Cerebellar cortex (tissue), 1 donor: ENCODE measurements at regions not wholly inside any gene's neighbourhood (a gene's known extent, or its start where the extent isn't known, plus 50 kb on each side); places are given as distances from the start of the nearest gene placed in this dataset.

Experiments used
- DNase-seq: peaks from one replicate; pipeline ENCODE4 v3.0.0-alpha.2; 2015; ENCODE audit warnings: low spot score

DNA sequence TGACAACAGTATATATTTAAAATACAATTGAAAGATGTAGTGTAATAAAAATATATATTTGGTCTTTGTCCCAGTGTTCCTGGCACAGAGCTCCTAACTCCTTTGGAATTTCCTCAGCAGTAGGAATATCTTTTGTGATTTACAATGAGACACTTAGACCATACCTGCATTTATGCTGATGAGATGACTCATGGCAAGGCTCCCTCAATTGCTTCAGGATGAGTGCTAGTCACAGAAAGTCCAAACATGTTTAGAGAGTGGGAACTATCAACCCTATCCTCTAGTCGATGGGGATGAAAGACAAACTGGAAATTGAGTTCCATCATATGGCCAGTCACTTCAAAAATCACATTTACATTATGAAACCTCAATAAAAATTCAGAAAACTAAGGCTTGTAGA is 588.3 kb upstream of the LMCD1 start:
- DNase-seq = no peak

DNA sequence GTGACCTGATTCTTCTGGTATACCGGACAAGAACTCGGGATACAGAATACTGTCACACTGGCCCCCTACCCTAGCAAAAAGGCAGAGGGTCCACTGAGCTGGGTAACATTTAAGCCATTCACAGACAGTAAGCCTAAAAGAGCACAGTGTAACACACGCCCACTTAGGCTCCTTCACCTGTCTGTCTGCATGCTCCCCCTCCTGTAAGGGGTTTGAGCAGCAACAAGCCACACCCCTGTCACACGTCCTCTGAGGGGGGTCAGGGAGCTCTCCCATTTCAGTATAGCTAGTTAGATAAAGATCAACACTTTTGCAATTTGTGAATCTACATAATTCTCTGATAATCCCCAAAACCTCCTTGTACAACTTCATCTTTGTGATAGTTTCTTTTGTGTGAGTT is 586.3 kb upstream of the LMCD1 start:
- DNase-seq = no peak

DNA sequence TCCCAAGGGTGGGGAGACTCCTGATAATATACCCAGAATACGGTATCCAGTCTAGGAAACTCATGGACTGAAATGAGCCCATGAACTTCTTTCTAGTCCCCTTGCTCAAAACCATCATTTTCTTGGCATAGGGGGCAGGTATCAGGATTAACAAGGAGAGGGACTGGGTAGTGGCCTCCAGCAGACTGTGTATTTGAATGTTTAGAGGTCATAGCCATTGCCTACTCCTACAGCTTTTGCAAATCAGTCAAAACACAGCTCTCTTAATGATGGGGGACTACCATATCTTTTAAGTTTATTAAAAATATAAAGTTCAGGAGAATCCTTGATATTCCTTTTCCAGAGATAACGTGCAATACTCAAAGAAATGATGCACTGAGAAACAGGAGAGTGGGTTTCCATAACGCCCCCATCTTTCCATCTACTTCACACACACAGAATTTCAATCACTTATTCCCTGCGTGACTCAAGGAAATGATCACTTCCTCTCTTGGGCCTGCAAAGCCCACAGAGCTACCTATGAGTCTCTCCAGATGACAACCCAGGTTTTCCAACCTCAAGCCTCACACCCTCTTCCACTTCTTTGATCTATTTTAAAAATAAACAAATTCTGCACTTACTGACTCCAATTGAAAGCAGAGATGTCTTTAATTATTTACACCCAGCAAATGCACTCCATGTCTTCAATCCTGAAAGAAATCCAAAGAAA is 584.0 kb upstream of the LMCD1 start:
- no peak for DNase-seq

DNA sequence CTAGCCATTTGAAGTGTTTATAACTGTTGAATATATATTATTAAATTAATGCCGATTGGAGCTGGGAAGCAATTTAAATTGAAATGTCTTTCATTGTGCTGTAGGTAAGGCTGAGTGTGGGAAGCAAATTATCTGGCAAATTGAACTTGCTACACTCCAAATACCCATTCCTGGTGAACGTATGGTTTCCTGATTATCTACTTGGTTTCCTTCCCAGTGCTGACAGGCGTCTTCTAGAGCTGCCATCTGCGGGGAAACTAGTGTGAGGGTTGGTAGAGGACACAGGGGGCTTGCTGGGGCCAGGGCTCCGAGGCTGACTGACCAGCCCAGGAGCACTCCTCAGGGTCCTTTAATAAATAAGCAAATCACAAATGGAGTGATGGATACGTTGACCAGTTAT is 581.4 kb upstream of the LMCD1 start:
- DNase-seq = no peak

DNA sequence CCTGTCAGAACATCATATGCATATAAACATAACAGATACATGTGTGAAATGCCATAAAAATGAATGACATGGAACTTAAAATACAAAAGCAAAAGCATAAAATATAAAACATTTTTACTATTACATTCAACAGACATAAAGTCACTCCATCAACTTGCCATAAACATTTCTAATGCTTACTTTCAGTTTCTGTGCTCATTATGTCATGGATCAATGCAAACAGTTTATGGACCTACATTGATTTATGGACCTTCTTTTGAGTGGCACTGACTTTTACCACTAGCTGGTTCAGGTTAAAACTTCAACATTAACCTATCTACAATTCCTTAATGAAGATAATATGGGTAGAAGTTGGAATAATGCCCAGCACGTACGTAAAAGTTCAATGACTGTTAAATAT is 577.4 kb upstream of the LMCD1 start:
- DNase-seq = no peak

DNA sequence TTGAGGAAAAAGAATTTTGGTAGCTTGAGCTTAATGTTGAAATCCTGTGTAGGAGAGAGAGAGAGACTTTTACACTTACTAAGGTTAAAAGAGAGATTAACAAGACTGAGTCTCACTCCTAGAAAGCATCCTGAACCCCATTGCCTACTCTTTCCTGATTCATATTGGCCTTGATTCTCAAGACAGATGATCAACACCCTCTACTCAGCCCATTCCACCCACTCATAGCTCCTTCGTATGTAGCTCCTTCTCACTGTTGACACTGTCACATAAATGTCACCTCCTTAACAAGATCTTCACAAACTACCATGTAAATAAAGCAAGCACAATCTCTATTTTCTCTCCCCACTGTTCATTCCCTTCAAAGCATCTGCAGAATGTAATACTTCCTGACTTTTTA is 574.6 kb upstream of the LMCD1 start:
- DNase-seq = no peak

DNA sequence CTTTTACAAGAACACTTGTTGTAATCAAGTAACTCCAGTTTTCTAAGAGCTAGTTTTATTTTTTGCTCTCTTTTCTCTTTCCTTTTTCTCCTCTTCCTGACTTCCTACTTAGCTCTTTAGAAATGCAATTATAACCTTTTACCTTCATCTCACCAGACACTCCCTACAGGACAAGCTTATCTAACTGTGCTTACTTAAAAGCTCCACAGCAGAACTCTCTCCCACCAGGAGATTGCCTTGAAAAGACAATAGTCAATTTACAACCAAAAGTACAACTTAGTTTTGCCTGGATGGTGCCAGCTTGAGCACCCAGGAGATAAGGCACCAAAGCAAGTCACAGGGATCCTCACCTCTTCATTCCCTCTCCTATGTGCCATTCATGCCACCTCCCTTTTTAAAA is 573.8 kb upstream of the LMCD1 start:
- DNase-seq = no peak

DNA sequence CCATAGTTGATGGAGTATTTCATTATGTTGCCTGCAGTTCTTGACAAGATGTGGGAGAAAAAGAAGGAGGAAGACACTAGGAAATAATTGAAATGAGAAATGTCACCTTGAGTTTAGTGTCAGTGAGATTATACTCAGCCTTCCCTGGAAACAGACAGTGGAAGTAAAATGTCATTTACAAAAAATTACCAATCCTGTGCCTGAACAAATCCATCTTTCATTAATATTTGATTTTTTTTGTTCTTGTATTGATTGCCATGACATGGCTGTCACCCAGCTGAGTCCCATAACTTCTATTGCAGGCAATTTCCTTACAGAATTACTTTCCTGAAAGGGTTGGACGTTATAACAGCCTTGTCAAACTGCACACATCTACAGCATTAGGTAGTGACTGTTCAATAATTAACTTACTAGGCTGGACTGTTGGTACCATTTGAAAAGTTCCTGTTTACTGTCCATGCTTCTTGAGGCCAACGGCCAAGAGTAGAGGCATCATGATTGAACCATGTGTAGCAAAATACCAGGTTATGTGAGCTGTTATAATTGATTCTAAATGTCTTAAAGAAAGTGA is 572.2 kb upstream of the LMCD1 start:
- DNase-seq = no peak

DNA sequence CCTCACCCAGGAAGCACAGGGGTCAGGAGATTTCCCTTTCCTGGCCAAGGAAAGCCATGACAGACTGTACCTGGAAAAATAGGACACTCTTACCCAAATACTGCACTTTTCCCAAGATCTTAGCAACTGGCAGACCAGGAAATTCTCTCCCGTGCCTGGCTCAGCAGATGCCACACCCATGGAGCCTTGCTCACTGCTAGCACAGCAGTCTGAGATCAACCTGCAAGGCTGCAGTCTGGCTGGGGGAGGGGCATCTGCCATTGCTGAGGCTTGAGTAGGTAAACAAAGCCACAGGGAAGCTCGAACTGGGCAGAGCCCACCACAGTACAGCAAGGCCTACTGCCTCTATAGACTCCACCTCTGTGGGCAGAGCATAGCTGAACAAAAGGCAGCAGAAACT is 567.3 kb upstream of the LMCD1 start:
- no peak for DNase-seq

DNA sequence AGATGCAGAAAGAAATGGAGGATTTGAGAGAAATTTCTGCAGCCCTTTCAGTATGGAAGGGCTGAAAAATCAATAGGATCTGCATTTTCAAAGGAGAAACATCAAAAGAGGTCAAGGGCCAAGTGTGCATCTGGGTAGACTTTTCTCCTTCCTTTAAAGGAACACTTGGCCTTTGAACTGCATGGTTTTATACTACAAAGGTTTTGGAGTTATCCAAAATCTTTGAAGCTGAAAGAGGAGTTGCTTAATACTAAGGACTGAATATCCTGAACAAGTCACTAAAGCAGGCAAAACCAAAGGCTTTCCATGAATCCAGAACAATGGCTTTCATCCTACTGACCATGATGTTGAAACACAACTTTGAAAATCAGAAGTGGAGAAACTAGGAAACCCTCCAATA is 553.7 kb upstream of the LMCD1 start:
- no peak for DNase-seq

DNA sequence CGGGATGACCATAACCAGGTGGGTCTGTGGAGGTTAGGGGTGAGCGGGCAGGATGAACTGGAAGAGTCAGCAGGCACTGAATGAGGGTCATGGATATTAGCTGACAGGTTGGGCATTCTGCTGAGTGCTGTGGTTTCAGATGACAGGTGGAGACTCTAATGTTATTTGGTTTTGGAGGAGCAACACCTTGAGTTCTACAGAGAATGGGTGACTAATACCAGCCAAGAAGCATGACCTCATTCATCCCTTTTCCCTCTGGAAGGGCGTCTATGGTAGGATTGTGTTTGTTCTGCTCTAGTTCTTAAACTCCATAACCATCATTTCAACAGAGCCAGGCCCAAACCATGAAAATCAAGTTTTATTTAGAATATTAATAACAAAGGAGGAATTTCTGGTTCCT is 550.7 kb upstream of the LMCD1 start:
- no peak for DNase-seq

DNA sequence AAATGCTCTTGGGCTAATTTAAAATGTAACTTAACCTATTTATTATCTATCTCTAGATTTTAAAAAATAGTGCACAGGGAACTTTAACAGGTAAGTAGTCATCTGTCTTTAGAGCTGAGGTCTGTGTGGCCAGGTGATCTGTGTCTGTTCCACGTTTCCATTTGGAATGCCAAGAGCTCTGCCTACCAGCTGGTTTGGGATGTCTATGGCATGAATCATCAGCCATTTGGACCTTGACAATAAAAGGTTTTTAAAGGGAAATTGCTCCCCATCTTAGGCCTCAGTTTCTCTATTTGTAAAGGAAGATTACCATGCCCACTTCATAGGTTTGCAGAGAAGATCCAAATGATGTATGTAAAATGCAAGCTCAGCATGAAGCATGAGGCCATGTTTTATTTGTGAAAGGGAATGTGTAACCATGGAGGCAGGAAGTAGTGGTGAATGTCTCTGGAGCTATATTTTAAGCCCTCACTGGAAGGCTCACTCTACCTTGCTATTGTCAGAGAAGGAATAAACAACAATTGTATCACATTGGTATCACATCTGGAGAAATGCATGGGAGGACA is 548.1 kb upstream of the LMCD1 start:
- no peak for DNase-seq

DNA sequence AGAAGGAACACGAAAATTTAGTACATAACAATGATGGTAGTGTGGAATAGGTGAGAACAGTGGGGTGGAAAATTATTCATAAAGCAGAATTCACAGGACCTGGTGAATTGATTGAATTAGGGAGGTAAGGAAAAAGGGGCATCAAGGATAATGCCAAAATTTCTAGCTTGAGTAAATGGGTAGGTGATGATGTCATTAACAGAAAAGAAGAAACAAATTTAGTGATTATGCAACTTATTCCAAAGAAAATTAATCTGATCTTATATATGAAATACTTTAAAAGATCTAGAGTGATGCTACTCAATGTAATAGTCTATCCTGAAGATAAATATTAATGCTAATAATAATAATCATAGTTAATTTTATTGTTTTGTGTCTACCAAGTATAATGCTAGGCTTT is 544.6 kb upstream of the LMCD1 start:
- DNase-seq = no peak

DNA sequence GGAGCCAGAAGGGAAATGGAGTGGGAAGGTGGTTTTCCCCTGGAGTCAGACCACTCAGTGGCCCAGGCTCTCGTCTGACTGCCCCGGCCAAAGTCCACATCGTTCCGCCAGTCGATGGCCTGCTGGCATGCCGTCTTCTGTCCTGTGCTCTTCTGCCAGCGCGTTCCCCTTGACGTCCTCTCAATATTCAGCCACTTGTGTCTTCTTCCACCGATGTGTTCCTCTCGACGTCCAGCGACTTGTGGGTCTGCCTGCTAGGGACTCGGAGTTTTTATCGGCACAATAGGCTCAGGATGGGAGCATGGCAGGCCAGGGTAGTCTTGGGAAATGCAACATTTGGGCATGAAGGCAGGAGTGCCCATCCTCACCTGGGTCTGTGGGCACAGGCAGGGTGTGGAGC is 542.5 kb upstream of the LMCD1 start:
- no peak for DNase-seq

DNA sequence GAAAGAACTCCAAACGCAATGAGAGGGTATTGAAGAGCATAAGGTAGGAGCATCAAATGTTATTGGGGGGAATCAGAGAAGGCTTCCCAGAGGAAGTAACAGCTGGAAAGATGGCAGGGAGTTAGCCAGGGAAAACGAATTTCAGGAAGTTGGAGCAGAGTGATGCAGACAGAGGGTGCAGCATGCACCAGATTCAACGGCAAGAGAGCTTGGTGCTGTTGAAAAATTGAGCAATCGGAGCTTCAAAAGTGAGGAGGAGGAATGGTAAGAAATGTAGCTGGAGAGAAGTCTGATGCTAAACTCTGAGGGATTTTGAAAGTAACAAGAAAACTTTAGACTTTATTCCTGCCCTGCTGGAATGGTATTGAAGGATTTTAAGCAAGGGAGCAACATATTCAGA is 541.0 kb upstream of the LMCD1 start:
- no peak for DNase-seq

DNA sequence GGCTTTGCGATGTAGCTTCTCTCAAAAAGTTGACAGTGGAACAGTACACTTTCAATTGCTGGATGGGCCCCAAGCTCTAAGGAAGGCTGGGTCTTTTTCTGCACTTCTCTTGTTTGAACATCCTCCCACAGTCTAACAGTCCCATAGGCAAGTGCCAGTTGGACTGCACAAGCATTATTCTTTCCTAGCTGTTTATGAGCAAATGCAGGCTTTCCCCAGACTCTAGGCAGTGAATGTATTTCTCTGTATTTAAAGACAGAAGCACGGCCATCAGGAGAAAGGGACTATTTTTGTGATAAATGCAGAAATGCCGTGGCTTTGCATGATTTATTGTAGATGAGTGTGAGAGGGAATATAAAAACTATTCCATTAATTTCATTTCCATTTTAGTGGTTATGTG is 539.3 kb upstream of the LMCD1 start:
- no peak for DNase-seq

DNA sequence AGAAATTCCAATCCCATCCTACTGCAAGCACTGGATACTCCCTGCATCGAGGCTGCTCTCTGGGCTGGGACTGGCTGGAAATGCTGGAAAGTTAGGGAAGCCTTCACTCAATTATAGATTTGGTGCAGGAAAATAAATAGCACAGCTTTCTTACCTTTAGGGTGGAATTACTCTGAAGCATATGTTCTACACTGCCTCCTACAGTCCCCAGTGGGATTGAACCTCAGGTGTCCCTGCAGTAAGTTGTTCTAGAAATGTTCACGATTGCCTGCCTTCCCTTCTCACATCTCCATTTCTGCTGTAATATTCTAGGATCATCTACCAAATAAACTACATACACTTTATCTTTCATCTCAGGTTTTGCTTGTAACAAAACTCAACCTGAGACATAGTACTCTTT is 536.7 kb upstream of the LMCD1 start:
- DNase-seq = no peak

DNA sequence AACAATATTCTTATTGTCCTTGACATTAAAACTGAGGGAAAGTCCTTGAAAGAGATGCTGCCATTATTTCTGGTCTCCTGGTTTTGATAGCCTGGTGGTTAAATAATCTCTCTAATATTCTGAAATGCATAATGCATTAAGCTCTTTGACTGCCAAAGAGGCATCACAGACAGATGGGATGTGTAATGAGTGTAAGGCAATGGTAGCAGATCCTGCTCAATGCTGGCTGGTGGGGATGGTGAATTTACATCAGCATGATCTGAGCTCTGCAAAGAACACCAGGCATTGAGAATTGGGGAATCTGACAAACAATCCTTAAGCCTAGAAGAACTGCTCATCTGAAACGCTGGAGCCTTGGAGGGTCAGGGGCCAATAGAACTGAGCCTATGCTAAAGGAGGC is 528.6 kb upstream of the LMCD1 start:
- no peak for DNase-seq

DNA sequence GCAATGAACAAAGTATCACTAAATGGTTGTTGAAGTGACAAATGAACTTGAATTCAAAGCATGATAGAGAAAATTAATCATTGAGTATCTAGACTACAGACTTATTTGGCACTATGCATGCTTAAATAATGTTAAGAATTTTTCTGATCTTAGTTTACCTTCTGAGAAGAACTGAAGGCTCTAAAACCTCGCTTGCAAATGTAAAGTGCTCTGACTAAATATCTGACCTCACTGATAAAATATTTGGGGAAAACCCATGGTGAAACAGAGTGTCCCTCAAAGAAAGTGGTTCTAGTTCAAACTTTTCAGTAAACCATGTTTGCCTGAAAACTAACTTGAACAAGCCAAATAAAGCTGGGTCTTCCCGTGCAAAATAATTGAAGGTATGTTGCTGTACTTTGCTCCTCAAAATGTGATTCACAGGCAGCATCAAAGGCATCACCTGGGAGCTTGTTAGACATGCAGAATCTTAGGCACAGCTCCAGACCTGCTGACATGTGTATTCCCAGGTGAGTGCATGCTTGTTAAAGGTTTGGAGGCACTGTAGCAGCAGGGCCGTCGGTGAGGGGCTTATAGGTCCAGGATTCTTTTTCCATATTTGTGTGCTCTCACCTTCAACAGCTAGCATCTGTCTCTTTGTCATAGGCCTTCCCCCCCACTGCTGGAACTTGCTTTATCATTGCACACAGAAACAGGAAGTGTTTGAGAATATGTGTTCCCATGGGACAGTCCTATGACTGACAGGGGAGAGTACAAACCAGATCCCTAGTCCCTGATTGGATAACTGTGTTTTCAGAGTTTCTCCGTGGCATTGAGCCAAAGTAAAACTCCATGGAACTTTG is 524.2 kb upstream of the LMCD1 start:
- DNase-seq = no peak

DNA sequence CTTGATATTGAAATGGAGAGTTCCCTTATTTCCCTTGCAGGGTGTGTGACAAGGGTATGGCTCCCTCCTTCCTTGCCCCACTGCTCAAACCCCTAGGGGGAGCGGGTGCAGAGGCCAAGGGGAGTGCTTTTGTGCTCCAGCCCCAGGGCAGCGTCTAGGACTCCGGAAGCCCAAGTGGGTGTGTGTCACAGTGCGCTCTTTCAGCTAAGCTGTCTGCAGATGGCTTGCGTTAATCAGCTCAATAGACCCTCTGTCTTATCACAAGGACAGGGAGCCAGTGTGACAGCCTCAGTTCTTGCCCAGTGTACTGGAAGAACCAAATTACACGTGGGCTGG is 523.6 kb upstream of the LMCD1 start:
- DNase-seq = no peak

DNA sequence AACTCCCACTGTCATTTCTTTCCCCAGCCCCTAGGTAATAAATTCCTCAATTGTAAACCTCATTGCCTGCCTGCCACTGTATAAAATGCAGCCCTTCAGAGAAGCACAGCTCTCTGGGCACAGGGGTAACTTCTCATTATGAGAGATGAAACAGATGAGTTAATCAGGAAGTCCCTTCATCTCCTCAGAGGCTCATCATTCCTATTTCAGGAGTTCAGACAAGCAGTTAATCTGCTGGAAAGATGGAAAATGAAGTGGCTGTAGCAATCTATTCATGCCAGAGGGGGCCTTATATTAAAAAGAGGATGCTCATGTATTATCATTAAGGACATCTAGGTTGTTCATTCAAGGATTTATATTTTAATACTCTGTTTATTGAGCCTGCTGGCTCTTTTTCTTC is 519.5 kb upstream of the LMCD1 start:
- DNase-seq = no peak

DNA sequence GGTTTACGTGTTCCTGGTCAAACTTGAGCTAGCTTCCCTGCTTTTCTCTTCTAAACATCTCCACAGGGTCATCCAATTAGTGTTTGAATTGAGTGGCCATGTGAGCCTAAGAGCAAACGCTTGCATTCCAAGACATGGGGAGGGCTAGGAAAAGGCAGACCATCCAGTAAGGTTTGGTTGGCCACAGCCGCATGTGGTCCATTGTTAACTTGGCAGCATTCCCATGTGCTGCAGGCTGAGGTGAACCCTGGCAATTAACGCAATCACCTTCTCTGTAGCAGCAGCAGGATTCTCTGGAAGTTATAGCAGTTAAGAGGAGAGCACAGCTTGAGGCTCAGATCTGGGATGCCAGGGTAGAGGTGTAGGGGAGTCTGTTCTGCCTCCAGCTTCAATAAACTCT is 502.2 kb upstream of the LMCD1 start:
- DNase-seq = no peak

DNA sequence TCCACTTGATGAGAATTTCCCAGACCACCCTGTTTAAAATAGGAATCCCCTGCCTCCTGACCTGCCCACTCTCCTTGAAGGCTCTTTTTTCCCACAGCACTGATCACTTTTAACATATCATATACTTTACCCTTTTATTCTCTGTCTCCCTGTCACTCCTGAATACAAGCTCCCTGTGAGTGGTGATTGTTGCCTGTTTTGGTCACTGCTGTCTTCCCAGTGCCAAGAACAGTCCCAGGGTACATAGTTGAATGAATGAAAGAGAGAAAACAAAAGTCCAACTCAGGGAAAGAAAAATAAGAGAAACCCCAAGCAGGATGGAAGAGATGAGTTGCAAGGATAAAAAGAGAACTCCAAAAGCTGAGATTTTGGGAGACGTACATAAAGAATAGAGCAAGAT is 500.3 kb upstream of the LMCD1 start:
- DNase-seq = no peak
